HEK293 (cell line): ENCODE measurements at regions not wholly inside any gene's neighbourhood (a gene's known extent, or its start where the extent isn't known, plus 50 kb on each side); places are given as distances from the start of the nearest gene placed in this dataset.

ENCODE experiments used
- CTCF ChIA-PET: fragments of 350-600 bp; formaldehyde crosslinking; extraction: SDS; loops from one replicate; lab custom pipeline; 2021; ENCODE audit warnings: antibody characterized with exemption; lab: Yijun Ruan, JAX
- POLR2A ChIA-PET: fragments of 300-600 bp; formaldehyde crosslinking; extraction: SDS; loops from one replicate; lab custom pipeline; 2020; ENCODE audit warnings: antibody characterized with exemption, inconsistent platforms; lab: Yijun Ruan, JAX
- H3K27ac ChIP-seq: fragments of 200-500 bp; sonication (Bioruptor generic); 2 replicates; pipeline ENCODE4 v1.5.1; 2014; ENCODE audit warnings: low read depth, low read length, control low read depth, inconsistent platforms; ENCODE audit errors: extremely low read depth
- H3K36me3 ChIP-seq, 2 experiments: fragments of 200-500 bp in 1 of 2; sonication (Bioruptor generic) in 1 of 2; 1 replicate in 1 of 2; 2 replicates in 1 of 2; pipeline ENCODE4 v1.5.1; 2014 to 2017; ENCODE audit warnings: inconsistent platforms in 2 of 2, low read length in 2 of 2; ENCODE audit not compliant: control insufficient read depth in 2 of 2, insufficient read depth in 1 of 2
- H3K4me1 ChIP-seq: fragments of 200-500 bp; sonication (Bioruptor generic); 2 replicates; pipeline ENCODE4 v1.5.1; 2014; ENCODE audit warnings: mild to moderate bottlenecking, low read length, inconsistent platforms; ENCODE audit not compliant: control insufficient read depth, insufficient read depth
- H3K4me3 ChIP-seq: 2 replicates; pipeline ENCODE4 v1.5.1; 2011; ENCODE audit warnings: low read depth, mild to moderate bottlenecking, control low read depth, low read length, moderate library complexity
- H3K9me3 ChIP-seq: fragments of 200-500 bp; sonication (Bioruptor generic); 2 replicates; pipeline ENCODE4 v1.5.1; 2014; ENCODE audit warnings: low read depth, low read length, inconsistent platforms; ENCODE audit not compliant: control insufficient read depth, insufficient read depth
- BCL11A ChIP-seq: fragments of 450-650 bp; formaldehyde crosslinking; IDR thresholded peaks from 2 replicates; pipeline ENCODE4 v1.5.1; 2016; ENCODE audit warnings: low read depth, missing biosample characterization, missing genetic modification characterization
- YY1 ChIP-seq: fragments of 450-650 bp; formaldehyde crosslinking; IDR thresholded peaks from 2 replicates; pipeline ENCODE4 v1.5.1; 2018; ENCODE audit warnings: missing biosample characterization, missing genetic modification characterization
- ZBTB17 ChIP-seq: fragments of 450-650 bp; formaldehyde crosslinking; IDR thresholded peaks from 2 replicates; pipeline ENCODE4 v1.5.1; 2016; ENCODE audit warnings: missing biosample characterization, missing genetic modification characterization
- ZNF140 ChIP-seq: fragments of 450-650 bp; formaldehyde crosslinking; IDR thresholded peaks from 2 replicates; pipeline ENCODE4 v1.5.1; 2016; ENCODE audit warnings: missing biosample characterization, missing genetic modification characterization
- ZNF202 ChIP-seq: fragments of 450-650 bp; formaldehyde crosslinking; IDR thresholded peaks from 2 replicates; pipeline ENCODE4 v1.5.1; 2016; ENCODE audit warnings: missing biosample characterization, missing genetic modification characterization, borderline replicate concordance
- ZNF23 ChIP-seq: fragments of 450-650 bp; formaldehyde crosslinking; IDR thresholded peaks from 2 replicates; pipeline ENCODE4 v1.5.1; 2016; ENCODE audit warnings: missing biosample characterization, missing genetic modification characterization, borderline replicate concordance
- ZNF292 ChIP-seq: fragments of 450-650 bp; formaldehyde crosslinking; IDR thresholded peaks from 2 replicates; pipeline ENCODE4 v1.5.1; 2016; ENCODE audit warnings: low read depth, missing biosample characterization, missing genetic modification characterization, borderline replicate concordance
- ZNF302 ChIP-seq: fragments of 450-650 bp; formaldehyde crosslinking; IDR thresholded peaks from 2 replicates; pipeline ENCODE4 v1.5.1; 2016; ENCODE audit warnings: missing biosample characterization, missing genetic modification characterization, low read depth
- ZNF416 ChIP-seq: fragments of 450-650 bp; formaldehyde crosslinking; IDR thresholded peaks from 2 replicates; pipeline ENCODE4 v1.5.1; 2016; ENCODE audit warnings: missing biosample characterization, missing genetic modification characterization
- ZNF473 ChIP-seq: fragments of 450-650 bp; formaldehyde crosslinking; IDR thresholded peaks from 2 replicates; pipeline ENCODE4 v1.5.1; 2017; ENCODE audit warnings: missing biosample characterization, missing genetic modification characterization
- ZNF549 ChIP-seq: fragments of 450-650 bp; IDR thresholded peaks from 2 replicates; pipeline ENCODE4 v1.5.1; 2018; ENCODE audit warnings: missing biosample characterization, missing genetic modification characterization, mild to moderate bottlenecking, inconsistent platforms, moderate library complexity
- ZNF596 ChIP-seq: fragments of 450-650 bp; IDR thresholded peaks from 2 replicates; pipeline ENCODE4 v1.5.0; 2018; ENCODE audit warnings: missing biosample characterization, mild to moderate bottlenecking, missing genetic modification characterization, moderate library complexity
- ZNF610 ChIP-seq: fragments of 450-650 bp; formaldehyde crosslinking; IDR thresholded peaks from 2 replicates; pipeline ENCODE4 v1.5.1; 2016; ENCODE audit warnings: missing biosample characterization, missing genetic modification characterization, borderline replicate concordance
- ZNF621 ChIP-seq: fragments of 450-650 bp; formaldehyde crosslinking; IDR thresholded peaks from 2 replicates; pipeline ENCODE4 v1.5.1; 2017; ENCODE audit warnings: missing biosample characterization, missing genetic modification characterization
- ZNF654 ChIP-seq: fragments of 450-650 bp; formaldehyde crosslinking; IDR thresholded peaks from 2 replicates; pipeline ENCODE4 v1.5.1; 2016; ENCODE audit warnings: low read depth, missing biosample characterization, missing genetic modification characterization
- ZNF664 ChIP-seq: fragments of 450-650 bp; formaldehyde crosslinking; IDR thresholded peaks from 2 replicates; pipeline ENCODE4 v1.5.1; 2016; ENCODE audit warnings: missing biosample characterization, missing genetic modification characterization
- ZNF670 ChIP-seq: fragments of 450-650 bp; formaldehyde crosslinking; IDR thresholded peaks from 2 replicates; pipeline ENCODE4 v1.5.1; 2016; ENCODE audit warnings: missing biosample characterization, missing genetic modification characterization, low read depth
- ZNF692 ChIP-seq: fragments of 450-650 bp; formaldehyde crosslinking; IDR thresholded peaks from 2 replicates; pipeline ENCODE4 v1.5.1; 2016; ENCODE audit warnings: missing biosample characterization, missing genetic modification characterization
- ZSCAN16 ChIP-seq: fragments of 450-650 bp; formaldehyde crosslinking; IDR thresholded peaks from 2 replicates; pipeline ENCODE4 v1.5.1; 2016; ENCODE audit warnings: missing biosample characterization, missing genetic modification characterization
- ZSCAN23 ChIP-seq: fragments of 450-650 bp; formaldehyde crosslinking; IDR thresholded peaks from 2 replicates; pipeline ENCODE4 v1.5.1; 2016; ENCODE audit warnings: missing biosample characterization, missing genetic modification characterization
- TF ChIP-seq, protein P1 (sequence below): fragments of 450-650 bp; formaldehyde crosslinking; IDR thresholded peaks from 2 replicates; pipeline ENCODE4 v1.5.1; 2016; ENCODE audit warnings: missing biosample characterization, missing genetic modification characterization

DNA sequence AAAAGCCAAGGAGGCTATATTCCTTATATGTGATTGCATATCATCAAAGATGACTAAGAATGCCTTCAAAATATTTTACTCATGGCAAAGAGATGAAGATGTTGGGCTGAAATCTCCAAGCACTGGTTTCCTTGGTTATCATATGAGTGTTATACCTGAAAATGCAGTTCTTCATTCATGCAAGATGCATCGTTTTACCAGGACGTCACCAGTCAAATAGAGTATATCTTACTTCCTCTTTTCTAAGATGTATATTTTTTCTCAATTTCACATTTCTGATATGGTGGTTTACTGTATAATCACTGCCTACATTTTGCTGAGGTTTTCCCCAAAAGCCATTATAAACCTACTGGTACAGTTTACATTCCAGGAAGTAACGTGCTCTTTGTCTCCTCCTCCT, 1085.7 kb downstream of the NCAM2 start (continued):
- TF ChIP-seq, protein P1, sequence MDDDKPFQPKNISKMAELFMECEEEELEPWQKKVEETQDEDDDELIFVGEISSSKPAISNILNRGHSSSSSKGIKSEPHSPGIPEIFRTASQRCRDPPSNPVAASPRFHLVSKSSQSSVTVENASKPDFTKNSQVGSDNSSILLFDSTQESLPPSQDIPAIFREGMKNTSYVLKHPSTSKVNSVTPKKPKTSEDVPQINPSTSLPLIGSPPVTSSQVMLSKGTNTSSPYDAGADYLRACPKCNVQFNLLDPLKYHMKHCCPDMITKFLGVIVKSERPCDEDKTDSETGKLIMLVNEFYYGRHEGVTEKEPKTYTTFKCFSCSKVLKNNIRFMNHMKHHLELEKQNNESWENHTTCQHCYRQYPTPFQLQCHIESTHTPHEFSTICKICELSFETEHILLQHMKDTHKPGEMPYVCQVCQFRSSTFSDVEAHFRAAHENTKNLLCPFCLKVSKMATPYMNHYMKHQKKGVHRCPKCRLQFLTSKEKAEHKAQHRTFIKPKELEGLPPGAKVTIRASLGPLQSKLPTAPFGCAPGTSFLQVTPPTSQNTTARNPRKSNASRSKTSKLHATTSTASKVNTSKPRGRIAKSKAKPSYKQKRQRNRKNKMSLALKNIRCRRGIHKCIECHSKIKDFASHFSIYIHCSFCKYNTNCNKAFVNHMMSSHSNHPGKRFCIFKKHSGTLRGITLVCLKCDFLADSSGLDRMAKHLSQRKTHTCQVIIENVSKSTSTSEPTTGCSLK (tag by site-specific recombination), result no peak
- TF ChIP-seq ZNF664 (tag by site-specific recombination), result no peak
- no peak for TF ChIP-seq ZNF302 (tag by site-specific recombination)
- no peak for TF ChIP-seq ZNF140
- TF ChIP-seq ZNF621 (tag by site-specific recombination), result no peak
- no peak for TF ChIP-seq ZNF23 (tag by site-specific recombination)

- POLR2A ChIA-PET, result no interaction called here
- CTCF ChIA-PET, result no interaction called here
- Histone ChIP-seq H3K36me3 (no peaks in the 10 kb centered on the region), H3K27ac (no peak overlapping the region), H3K4me1 (no peaks in the 10 kb centered on the region), H3K4me3 (no peak overlapping the region), H3K9me3 (no peaks in the 10 kb centered on the region)
- TF ChIP-seq ZNF202, result no peak
- no peak for TF ChIP-seq ZSCAN16 (tag by site-specific recombination)
- TF ChIP-seq ZNF292 (tag by site-specific recombination), result no peak
- TF ChIP-seq ZNF670 (tag by site-specific recombination), result no peak
- no peak for TF ChIP-seq YY1 (tag by site-specific recombination)
- TF ChIP-seq ZNF473 (tag by site-specific recombination), result no peak
- no peak for TF ChIP-seq ZNF596 (tag by site-specific recombination)
- no peak for TF ChIP-seq ZNF692
- TF ChIP-seq ZNF654 (tag by site-specific recombination), result no peak
- no peak for TF ChIP-seq ZNF610 (tag by site-specific recombination)
Measured at GRCh38 chr21:22096314-22096713, 1098.1 kb downstream of the NCAM2 start.

GRCh38 chr21:22106720-22107410, 1108.7 kb downstream of the NCAM2 start:
- TF ChIP-seq ZBTB17, result no peak
- ChIA-PET POLR2A (no interaction called here), CTCF (no interaction called here)
- Histone ChIP-seq H3K36me3 (no peaks in the 10 kb centered on the region), H3K4me3 (no peak overlapping the region), H3K4me1 (no peaks in the 10 kb centered on the region), H3K9me3 (no peaks in the 10 kb centered on the region), H3K27ac (no peak overlapping the region)

DNA sequence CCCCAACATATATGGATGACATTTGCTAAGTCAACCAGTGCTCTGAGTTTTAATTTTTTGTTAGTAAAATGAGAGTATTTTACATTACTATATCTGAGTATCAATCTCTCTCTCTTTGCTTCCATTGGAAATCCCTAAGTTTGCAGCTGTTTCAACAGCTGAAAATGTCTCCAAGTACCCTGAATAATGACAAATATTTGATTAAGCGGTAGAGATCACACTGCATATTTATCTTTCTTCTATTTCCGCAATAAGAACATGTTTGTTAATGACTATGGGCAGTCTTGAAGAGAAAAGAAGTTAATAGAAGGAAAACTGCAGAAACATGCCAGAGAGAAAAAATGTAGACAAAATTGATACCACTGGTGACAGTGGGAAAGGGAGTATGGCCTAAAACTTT, 1117.5 kb downstream of the NCAM2 start:
- CTCF ChIA-PET, result no interaction called here
- Histone ChIP-seq H3K27ac (no peak overlapping the region), H3K4me1 (no peaks in the 10 kb centered on the region), H3K9me3 (no peaks in the 10 kb centered on the region)
- TF ChIP-seq BCL11A, result no peak
- TF ChIP-seq ZNF416 (tag by site-specific recombination), result no peak
- no peak for TF ChIP-seq ZNF549 (tag by site-specific recombination)
- no peak for TF ChIP-seq ZSCAN23 (tag by site-specific recombination)
- TF ChIP-seq, all 188 proteins: peak for 0
- Histone ChIP-seq H3K36me3 (no peaks in the 10 kb centered on the region), H3K4me3 (no peak overlapping the region)
- POLR2A ChIA-PET, result no interaction called here
